GM19043 (cell line): ENCODE measurements at regions not wholly inside any gene's neighbourhood (a gene's known extent, or its start where the extent isn't known, plus 50 kb on each side); places are given as distances from the start of the nearest gene placed in this dataset.

Source experiments
- ATAC-seq: cut with Tn5 transposase; IDR thresholded peaks from one replicate; pipeline ENCODE4 v1.9.1; 2021; ENCODE audit warnings: low read depth; ENCODE audit not compliant: unreplicated experiment

- no peak for ATAC-seq
Observed at GRCh38 chrX:96311366-96311765, 373.3 kb upstream of the DIAPH2 start.

GRCh38 chrX:96314985-96315384 is 369.7 kb upstream of the DIAPH2 start:
- ATAC-seq, result no peak

DNA sequence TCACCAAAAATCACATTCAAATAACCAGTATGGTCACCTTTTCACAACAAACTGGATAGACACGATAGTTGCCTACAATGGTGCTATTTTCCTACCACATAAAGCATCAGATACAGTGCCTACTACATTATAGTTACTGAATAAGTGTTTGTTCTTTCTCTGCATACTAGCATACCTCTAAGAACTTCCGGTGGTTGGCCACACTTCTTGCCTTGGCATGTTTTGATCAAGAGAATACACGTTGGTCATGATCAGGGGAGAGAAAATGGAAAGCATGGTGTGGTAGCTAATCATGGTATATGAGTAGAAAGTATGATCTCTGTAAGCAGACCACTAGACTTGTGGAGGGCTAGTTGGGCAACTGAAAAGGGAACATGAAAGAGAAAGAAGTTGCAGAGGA is 322.8 kb upstream of the DIAPH2 start:
- no peak for ATAC-seq

- no peak for ATAC-seq
Observed at GRCh38 chrX:96372313-96373046, 312.2 kb upstream of the DIAPH2 start.

DNA sequence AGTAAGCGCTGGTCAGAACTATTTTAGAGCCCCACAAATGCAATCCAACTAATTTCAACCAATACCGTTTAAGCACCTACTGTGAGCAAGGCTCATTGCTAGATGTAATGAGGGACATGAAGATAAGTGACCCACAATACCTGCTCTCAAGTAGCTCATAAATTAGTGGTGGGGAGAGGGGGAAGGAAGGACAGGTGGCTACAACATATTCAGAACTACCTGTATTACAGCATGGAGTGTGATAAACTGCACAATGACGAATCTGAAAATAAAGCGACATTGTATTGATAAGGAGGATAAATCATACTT is 311.6 kb upstream of the DIAPH2 start:
- no peak for ATAC-seq

DNA sequence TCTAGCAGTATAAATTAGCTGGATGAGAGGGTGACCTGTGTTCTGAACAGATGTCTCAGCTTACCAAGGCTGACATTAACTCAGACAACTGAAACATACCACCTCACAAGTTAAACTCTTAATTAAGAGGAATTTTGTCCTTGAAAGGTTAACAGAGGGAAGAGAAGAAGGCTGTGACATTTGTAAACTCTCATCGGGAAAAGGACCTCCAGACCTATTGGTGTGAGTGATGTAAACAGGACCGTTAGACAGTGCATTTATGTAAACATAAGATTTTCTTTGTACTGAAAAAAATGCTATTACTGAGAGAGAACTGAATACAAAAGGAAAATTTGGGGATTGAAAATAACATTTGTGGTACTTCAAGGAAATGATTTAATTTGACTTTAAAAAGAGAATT is 308.4 kb upstream of the DIAPH2 start:
- ATAC-seq, result no peak

- no peak for ATAC-seq
Observed at GRCh38 chrX:96379951-96380350, 304.7 kb upstream of the DIAPH2 start.

GRCh38 chrX:96382018-96382417 is 302.6 kb upstream of the DIAPH2 start:
- ATAC-seq, result no peak

DNA sequence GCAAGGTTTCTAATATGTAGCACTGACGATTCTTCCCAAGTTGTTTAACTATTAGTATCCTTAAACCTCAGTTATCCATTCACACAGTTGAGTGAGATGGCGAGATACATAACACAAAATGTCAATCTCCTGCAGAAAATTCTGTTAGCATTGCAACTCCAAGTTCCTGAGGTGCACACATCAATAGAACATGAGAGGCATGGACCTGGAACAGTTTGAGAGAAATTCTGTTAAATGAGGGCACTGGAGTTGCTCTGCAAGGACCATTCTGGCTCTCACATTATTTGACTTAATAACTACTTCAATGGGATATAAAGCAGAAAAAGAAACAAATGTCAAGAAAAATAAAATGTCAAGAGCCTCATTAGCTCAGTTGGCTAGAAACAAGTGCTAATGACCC is 301.2 kb upstream of the DIAPH2 start:
- ATAC-seq, result no peak

DNA sequence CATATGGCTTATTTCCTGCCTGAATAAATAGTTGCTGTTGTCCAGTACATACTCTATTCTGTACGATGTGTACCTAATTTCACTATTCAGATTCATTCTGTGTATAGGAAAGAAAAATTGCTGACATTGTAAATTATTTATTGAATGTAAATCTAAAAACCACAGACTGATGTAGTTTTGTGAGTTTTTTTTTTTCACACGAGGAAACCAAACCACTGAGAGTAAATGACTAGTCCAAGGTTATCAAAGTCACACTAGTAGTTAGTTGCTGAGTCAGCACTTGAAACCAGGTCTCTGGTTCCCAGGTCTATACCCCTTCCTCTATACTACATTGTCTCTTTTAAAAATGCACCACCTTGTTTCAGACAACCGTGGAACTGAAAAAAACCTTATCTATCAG is 298.3 kb upstream of the DIAPH2 start:
- no peak for ATAC-seq

DNA sequence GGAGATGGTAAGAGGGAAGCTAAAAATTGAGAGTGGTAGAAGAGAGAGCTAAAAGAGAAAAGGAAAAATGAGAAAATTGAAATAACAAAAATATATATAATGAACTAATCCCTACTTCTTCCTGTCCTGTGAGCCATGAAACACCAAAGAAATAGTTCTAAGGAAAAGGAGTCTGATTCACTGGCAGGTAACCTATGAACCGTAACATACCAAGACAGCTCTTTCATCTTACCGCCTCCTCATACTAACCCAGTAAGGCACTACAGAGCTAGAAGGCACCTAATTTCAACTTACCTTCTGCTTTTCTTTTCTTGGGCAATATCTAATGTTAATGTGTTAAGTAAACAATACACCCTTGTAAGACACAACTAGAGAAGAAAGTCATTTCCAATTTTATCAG is 297.7 kb upstream of the DIAPH2 start:
- ATAC-seq, result no peak

DNA sequence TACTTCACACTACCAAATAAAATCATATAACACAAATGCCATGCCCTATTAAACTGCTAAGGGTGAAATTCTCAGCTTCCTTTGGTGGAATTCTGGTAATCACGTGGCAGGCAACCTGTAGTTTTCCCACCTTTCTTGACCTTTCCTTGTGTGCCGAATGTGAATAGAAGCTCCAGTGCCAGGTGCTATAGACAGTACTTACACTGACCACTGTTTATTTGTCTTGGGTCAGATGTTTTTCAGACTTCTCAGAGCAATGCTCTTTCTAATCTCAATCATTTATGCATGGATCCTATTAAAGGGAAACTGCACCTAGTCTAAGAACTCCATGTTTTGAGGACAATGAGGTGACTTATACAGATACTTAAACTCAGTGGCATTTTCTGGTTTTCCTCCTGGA is 296.8 kb upstream of the DIAPH2 start:
- no peak for ATAC-seq

DNA sequence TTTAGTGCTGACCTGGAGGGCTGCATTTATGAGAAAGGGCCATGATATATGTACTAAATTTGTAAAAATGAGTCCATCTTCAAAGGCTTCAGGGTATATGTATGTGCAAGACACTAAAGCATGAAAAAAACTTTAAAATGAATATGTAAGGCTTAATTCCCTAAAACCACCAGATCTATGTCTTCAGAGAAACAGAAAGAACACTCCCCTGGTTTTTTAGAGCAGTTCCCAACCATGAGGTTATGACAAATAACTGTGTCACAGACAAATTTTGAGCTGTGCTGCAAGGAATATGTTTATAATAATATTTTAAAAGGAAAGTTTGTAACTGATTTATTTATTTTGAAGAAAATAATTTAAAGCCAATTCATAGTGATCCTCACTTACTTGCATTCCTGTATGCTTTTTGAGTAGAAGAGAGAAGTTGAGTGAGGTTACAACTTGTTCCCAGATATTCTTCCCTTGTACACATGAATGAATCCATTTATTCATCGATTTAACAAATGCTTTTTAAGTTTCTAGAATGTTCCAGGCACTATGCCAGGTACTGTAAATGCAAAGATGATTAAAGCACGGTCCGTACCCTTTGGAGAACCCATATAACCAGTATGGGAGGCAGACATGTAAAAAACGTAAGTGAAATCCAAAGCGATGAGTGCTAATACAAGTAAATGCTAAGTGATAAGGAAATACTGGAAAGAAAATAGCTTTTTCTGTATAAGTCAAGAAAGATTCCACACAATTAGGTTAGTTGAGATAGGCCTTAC is 295.2 kb upstream of the DIAPH2 start:
- ATAC-seq, result no peak

GRCh38 chrX:96394598-96394997 is 290.0 kb upstream of the DIAPH2 start:
- ATAC-seq, result no peak

GRCh38 chrX:96403446-96403845 is 281.2 kb upstream of the DIAPH2 start:
- ATAC-seq, result no peak

GRCh38 chrX:96405842-96406241 is 278.8 kb upstream of the DIAPH2 start:
- ATAC-seq, result no peak

- ATAC-seq, result no peak
Observed at GRCh38 chrX:96407072-96407471, 277.6 kb upstream of the DIAPH2 start.

DNA sequence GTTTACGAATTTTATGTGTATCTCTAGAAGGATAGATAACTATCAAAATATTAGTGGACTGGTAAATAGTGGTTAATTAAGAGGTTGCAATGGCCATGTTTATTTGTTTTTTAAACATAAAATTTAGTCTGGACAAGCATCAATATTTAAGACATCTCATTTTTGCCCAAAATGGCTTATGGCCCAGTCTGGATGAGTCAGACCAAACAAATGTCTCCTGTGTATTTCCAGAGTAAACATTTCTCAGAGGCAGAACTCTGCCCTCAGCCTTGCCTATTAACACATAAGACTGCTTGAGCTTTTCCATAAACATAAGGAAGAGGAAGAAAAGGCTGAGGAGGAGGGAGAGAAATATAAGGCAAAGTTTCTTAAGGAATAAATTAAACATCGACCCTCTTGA is 277.1 kb upstream of the DIAPH2 start:
- ATAC-seq, result no peak

- no peak for ATAC-seq
Observed at GRCh38 chrX:96407981-96408380, 276.7 kb upstream of the DIAPH2 start.

- no peak for ATAC-seq
Observed at GRCh38 chrX:96410927-96411326, 273.7 kb upstream of the DIAPH2 start.

- no peak for ATAC-seq
Observed at GRCh38 chrX:96417695-96418094, 266.9 kb upstream of the DIAPH2 start.

- ATAC-seq, result no peak
Observed at GRCh38 chrX:96424007-96424406, 260.6 kb upstream of the DIAPH2 start.
